ENCODE measurements at regions not wholly inside any gene's neighbourhood (a gene's known extent, or its start where the extent isn't known, plus 50 kb on each side); places are given as distances from the start of the nearest gene placed in this dataset.

DNA sequence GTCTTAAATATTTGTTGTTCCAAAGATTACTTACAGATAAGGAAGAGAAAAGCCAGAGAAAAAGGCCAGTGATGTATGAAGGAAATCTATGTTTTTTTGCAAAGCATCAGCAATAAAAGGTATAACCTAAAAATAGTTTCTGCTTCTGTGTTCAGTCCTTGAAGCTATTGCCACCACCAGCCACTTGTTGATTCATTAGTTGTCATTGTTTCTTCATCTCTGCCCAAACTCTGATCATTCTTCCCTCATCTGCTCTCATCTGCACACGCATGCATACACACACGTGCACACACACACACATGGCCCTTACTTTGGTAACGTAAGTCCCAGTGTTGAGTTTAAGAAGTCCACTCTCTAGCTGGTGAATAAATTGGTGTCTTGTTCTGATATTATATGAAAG lies 540.7 kb downstream of the GATA3 start:
- TF ChIP-seq, protein P1, sequence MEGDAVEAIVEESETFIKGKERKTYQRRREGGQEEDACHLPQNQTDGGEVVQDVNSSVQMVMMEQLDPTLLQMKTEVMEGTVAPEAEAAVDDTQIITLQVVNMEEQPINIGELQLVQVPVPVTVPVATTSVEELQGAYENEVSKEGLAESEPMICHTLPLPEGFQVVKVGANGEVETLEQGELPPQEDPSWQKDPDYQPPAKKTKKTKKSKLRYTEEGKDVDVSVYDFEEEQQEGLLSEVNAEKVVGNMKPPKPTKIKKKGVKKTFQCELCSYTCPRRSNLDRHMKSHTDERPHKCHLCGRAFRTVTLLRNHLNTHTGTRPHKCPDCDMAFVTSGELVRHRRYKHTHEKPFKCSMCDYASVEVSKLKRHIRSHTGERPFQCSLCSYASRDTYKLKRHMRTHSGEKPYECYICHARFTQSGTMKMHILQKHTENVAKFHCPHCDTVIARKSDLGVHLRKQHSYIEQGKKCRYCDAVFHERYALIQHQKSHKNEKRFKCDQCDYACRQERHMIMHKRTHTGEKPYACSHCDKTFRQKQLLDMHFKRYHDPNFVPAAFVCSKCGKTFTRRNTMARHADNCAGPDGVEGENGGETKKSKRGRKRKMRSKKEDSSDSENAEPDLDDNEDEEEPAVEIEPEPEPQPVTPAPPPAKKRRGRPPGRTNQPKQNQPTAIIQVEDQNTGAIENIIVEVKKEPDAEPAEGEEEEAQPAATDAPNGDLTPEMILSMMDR (IDR thresholded peaks at IDR 0.05), result no peak
- Mint-ChIP-seq H3K27ac (no peak overlapping the region), H3K27me3 (ENCODE audit: low read depth, poor library complexity) (peaks cover 39% of the 10 kb centered on the region), H3K36me3 (ENCODE audit: low read depth) (no peaks in the 10 kb centered on the region), H3K4me3 (no peak overlapping the region), H3K4me1 (no peaks in the 10 kb centered on the region), H3K9me3 (no peaks in the 10 kb centered on the region)
- no peak for DNase-seq

DNA sequence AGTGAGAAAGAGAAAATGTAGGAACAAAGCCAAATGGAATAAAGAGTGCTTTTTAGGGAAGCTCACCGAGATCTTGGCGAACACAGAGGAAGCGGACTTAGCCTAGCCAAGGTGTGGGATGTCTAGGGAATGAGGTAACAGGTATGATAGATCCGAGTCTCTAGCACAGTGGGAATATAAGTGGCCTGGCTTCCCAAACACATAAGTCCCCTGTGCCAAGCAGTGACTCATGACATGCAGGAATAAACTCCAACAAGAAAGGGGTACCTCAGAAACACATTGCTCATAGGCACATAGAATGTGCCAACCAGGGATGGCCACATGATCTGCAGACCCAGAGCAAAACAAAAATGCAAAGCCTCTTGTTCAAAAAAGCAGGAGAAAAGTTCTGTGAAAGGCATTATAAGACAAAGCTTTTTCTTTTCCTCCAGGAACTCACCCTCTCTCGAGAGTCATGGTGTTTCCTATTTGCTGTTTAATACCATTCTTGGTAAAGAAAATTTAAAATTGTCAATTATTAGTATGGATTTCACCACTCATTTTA lies 542.5 kb downstream of the GATA3 start:
- peaks cover 5% of the 10 kb centered on the region for H3K9me3 Mint-ChIP-seq

DNA sequence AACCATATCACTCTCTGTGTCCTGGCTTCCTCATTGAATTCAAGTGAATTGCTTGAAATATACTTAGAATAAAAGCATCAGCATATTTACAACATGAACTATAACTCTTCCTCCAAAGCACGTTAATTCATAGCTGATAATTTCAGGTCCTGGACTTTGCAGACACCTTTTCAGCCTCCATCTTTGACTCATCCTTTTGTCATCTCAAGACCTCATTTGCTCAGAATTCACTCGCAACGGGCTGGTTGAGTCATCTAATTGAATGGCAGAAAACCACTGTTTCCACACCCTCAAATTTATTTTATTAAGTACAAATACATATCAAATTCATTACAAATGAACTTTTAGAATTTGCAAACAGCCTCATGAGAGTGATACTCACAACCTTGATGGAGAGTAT lies 545.7 kb downstream of the GATA3 start:
- Mint-ChIP-seq H3K27ac (no peak overlapping the region), H3K9me3 (peaks cover 16% of the 10 kb centered on the region), H3K4me1 (no peaks in the 10 kb centered on the region), H3K4me3 (no peak overlapping the region), H3K27me3 (ENCODE audit: low read depth, poor library complexity) (peaks cover 25% of the 10 kb centered on the region), H3K36me3 (ENCODE audit: low read depth) (no peaks in the 10 kb centered on the region)
- TF ChIP-seq, protein P1 (IDR thresholded peaks at IDR 0.05), result no peak
- no peak for DNase-seq

More for the DNA sequence above, 542.5 kb downstream of the GATA3 start:
- Mint-ChIP-seq H3K4me3 (no peak overlapping the region), H3K27me3 (ENCODE audit: low read depth, poor library complexity) (peaks cover 24% of the 10 kb centered on the region), H3K27ac (no peak overlapping the region), H3K36me3 (ENCODE audit: low read depth) (no peaks in the 10 kb centered on the region), H3K4me1 (no peaks in the 10 kb centered on the region)
- DNase-seq, result no peak
- TF ChIP-seq, protein P1 (IDR thresholded peaks at IDR 0.05), result no peak

DNA sequence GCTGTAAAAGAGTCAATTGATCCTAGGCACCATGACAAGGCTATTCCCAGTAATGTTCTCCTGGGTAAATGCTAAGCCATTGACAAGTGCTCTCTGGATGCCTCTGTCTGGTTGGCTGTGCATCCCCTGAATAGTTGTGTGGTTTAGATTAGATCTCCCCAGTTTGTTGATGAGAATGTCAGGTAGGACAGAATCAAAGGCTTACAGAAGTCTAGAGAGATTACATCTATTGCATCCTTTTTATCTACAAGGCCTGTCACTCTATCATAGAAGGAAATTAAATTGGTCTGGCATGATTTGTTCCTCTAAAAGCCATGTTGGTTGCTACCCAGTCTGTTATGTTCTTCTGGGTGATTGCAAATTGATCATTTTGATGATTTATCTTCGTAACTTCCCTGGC lies 548.3 kb downstream of the GATA3 start:
- no peak overlapping the region for H3K4me3 Mint-ChIP-seq
- no peak overlapping the region for H3K27ac Mint-ChIP-seq
- H3K4me1 Mint-ChIP-seq, result no peaks in the 10 kb centered on the region
- DNase-seq, result no peak
- peaks cover 11% of the 10 kb centered on the region for H3K27me3 Mint-ChIP-seq (ENCODE audit: low read depth, poor library complexity)
- peaks cover 6% of the 10 kb centered on the region for H3K36me3 Mint-ChIP-seq (ENCODE audit: low read depth)
- H3K9me3 Mint-ChIP-seq, result peaks cover 40% of the 10 kb centered on the region
- TF ChIP-seq, protein P1 (IDR thresholded peaks at IDR 0.05), result no peak

DNA sequence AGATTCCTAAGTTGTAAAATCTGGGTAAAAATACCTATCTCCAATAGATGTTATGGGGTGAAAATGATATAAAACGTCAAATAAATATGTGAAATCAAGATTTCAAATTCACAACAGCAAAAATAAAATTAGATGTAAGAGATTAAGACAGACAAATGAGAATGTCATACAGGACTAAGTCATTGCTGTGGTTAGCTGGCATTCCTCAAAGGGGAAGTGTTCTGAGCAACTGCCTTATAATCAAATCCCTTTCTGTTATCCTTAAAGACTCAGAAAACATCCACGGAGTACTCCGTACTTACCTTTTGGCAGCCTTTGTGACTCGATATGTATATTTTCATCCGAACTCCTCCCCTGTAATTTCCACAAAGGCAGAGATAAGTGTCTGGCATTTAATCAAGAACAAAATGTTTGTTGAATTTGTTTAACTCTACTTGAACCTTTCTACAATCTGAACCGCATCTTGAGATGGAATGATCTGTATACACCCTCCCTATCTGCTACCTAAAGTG lies 559.6 kb downstream of the GATA3 start:
- Mint-ChIP-seq H3K36me3 (ENCODE audit: low read depth) (peaks cover 4% of the 10 kb centered on the region), H3K9me3 (peaks cover 15% of the 10 kb centered on the region), H3K27ac (no peak overlapping the region), H3K27me3 (ENCODE audit: low read depth, poor library complexity) (no peaks in the 10 kb centered on the region), H3K4me1 (peaks cover 11% of the 10 kb centered on the region), H3K4me3 (no peak overlapping the region)
- no peak for DNase-seq
- TF ChIP-seq, protein P1 (IDR thresholded peaks at IDR 0.05), result no peak

DNA sequence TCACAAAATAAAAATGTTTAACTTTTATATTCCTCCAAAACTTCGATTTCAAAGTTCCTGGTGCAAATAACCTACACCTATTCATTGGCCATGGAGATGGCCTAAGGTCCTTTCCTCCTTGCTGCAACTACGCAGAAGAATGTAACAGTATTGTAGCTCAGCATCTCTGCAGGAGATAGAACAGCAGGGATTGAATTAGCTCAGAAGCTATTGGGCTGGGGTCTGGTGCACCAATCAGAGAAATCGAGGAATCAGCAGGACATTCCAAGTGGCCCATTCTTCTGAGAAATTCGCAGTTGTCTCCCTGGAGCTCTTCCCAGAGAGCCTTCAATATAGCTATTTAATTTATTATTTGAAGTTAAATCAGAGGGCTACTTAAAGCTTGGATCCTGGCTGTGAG lies 560.6 kb downstream of the GATA3 start:
- Mint-ChIP-seq H3K9me3 (peaks cover 15% of the 10 kb centered on the region), H3K27me3 (ENCODE audit: low read depth, poor library complexity) (no peaks in the 10 kb centered on the region)
- TF ChIP-seq, protein P1 (IDR thresholded peaks at IDR 0.05), result no peak

More for the DNA sequence above, 560.6 kb downstream of the GATA3 start:
- no peak overlapping the region for H3K4me3 Mint-ChIP-seq
- H3K36me3 Mint-ChIP-seq (ENCODE audit: low read depth), result peaks cover 4% of the 10 kb centered on the region
- H3K27ac Mint-ChIP-seq, result no peak overlapping the region
- H3K4me1 Mint-ChIP-seq, result peaks cover 11% of the 10 kb centered on the region
- no peak for DNase-seq

All from nephron progenitor cell (in vitro differentiated cells).